B cell (primary cell): ENCODE measurements at regions not wholly inside any gene's neighbourhood (a gene's known extent, or its start where the extent isn't known, plus 50 kb on each side); places are given as distances from the start of the nearest gene placed in this dataset.

ENCODE experiments used
- ATAC-seq: fragments of 200-7000 bp; cut with Tn5 transposase; one replicate; pipeline ENCODE4 v1.10.0; 2021; ENCODE audit warnings: low read depth, mild to moderate bottlenecking, moderate number of reproducible peaks, moderate library complexity
- CTCF ChIA-PET: fragments of 350-600 bp; sonication (Branson Sonifier 250); formaldehyde crosslinking; loops from one replicate; lab custom pipeline; 2021; ENCODE audit warnings: antibody characterized with exemption, inconsistent platforms; lab: Charles Lee
- POLR2A ChIA-PET: fragments of 350-600 bp; sonication (Branson Sonifier 250); formaldehyde crosslinking; loops from one replicate; lab custom pipeline; 2021; ENCODE audit warnings: antibody characterized with exemption; lab: Charles Lee
- DNase-seq: peaks from one replicate; pipeline ENCODE4 v3.0.0; 2013
- H2AFZ ChIP-seq: 2 replicates; pipeline ENCODE4 v1.6.1; 2012; ENCODE audit warnings: mild to moderate bottlenecking, low read depth, low read length; ENCODE audit not compliant: insufficient read depth, poor library complexity, severe bottlenecking
- H3K27ac ChIP-seq, 2 donors: 1 replicate in 1 of 2; 2 replicates in 1 of 2; pipeline ENCODE4 v1.5.1; 2012 to 2013; ENCODE audit warnings: low read length in 2 of 2, mild to moderate bottlenecking in 2 of 2, moderate library complexity in 1 of 2
- H3K27me3 ChIP-seq, 4 experiments: fragments of 200-600 bp in 1 of 4; sonication (generic) in 1 of 4; replicated peaks in 1 of 4; 1 replicate in 2 of 4; 2 replicates in 2 of 4; pipeline versions ENCODE4 v1.6.1 to v1.7.0; 2013 to 2016; ENCODE audit warnings: low read length in 3 of 4, mild to moderate bottlenecking in 2 of 4, mixed read lengths in 1 of 4, moderate library complexity in 1 of 4; ENCODE audit not compliant: insufficient read depth in 4 of 4, control insufficient read depth in 3 of 4; ENCODE audit errors: control extremely low read depth in 1 of 4
- H3K36me3 ChIP-seq, 2 experiments: replicated peaks in 1 of 2; 1 replicate in 1 of 2; 2 replicates in 1 of 2; pipeline versions ENCODE4 v1.6.1 to v1.7.1; 2013; ENCODE audit warnings: low read length in 1 of 2; ENCODE audit not compliant: insufficient read depth in 2 of 2, control insufficient read depth in 1 of 2; ENCODE audit errors: control extremely low read depth in 1 of 2, extremely low read depth in 1 of 2
- H3K4me1 ChIP-seq, 2 donors: fragments of 200-600 bp in 1 of 2; sonication (generic) in 1 of 2; 1 replicate in 1 of 2; 2 replicates in 1 of 2; pipeline versions ENCODE4 v1.5.1 to v1.6.1; 2013 to 2017; ENCODE audit warnings: low read length in 2 of 2; ENCODE audit not compliant: control insufficient read depth in 2 of 2, insufficient read depth in 2 of 2
- H3K4me2 ChIP-seq: replicated peaks from 2 replicates; pipeline ENCODE3; 2012; ENCODE audit warnings: mild to moderate bottlenecking, low read depth, low read length; ENCODE audit not compliant: poor library complexity, severe bottlenecking
- H3K4me3 ChIP-seq, 5 experiments: fragments of 200-600 bp in 1 of 5; sonication (generic) in 1 of 5; 1 replicate in 3 of 5; 2 replicates in 2 of 5; pipeline versions ENCODE4 v1.5.1 to v1.7.0; 2011 to 2016; ENCODE audit warnings: low read length in 4 of 5, mild to moderate bottlenecking in 4 of 5, low read depth in 2 of 5, control low read depth in 1 of 5, moderate library complexity in 1 of 5; ENCODE audit not compliant: insufficient read depth in 1 of 5; ENCODE audit errors: control extremely low read depth in 1 of 5, extremely low read depth in 1 of 5
- H3K79me2 ChIP-seq: fragments of 200-600 bp; sonication (generic); one replicate; pipeline ENCODE4 v1.6.0; 2016; ENCODE audit warnings: low read length; ENCODE audit not compliant: control insufficient read depth, insufficient read depth
- H3K9ac ChIP-seq: fragments of 200-600 bp; sonication (generic); 2 replicates; pipeline ENCODE4 v1.6.1; 2017; ENCODE audit warnings: mild to moderate bottlenecking, low read length, moderate library complexity
- H3K9me3 ChIP-seq, 3 donors: one replicate each; pipeline versions ENCODE4 v1.6.1 to v1.7.1; 2013; ENCODE audit warnings: low read length in 2 of 3; ENCODE audit not compliant: control insufficient read depth in 2 of 3, insufficient read depth in 1 of 3; ENCODE audit errors: control extremely low read depth in 1 of 3
- H4K20me1 ChIP-seq: 2 replicates; pipeline ENCODE4 v1.6.0; 2012; ENCODE audit warnings: mild to moderate bottlenecking, low read length; ENCODE audit not compliant: insufficient read depth, control insufficient read depth, poor library complexity, severe bottlenecking
- H3K27ac Mint-ChIP-seq: one replicate; pipeline ENCODE4 v1.8.0; 2021; ENCODE audit warnings: mixed read lengths
- H3K27me3 Mint-ChIP-seq: one replicate; pipeline ENCODE4 v1.8.0; 2021; ENCODE audit warnings: mixed read lengths
- H3K4me1 Mint-ChIP-seq: one replicate; pipeline ENCODE4 v1.8.0; 2021; ENCODE audit warnings: mixed read lengths
- H3K4me3 Mint-ChIP-seq: one replicate; pipeline ENCODE4 v1.8.0; 2021; ENCODE audit warnings: mixed read lengths
- H3K9me3 Mint-ChIP-seq: one replicate; pipeline ENCODE4 v1.8.0; 2022; ENCODE audit warnings: mixed read lengths; ENCODE audit not compliant: insufficient read depth
- EZH2 ChIP-seq: IDR thresholded peaks from 2 replicates; pipeline ENCODE4 v1.6.1; 2012; ENCODE audit warnings: borderline replicate concordance, low read depth, mild to moderate bottlenecking, moderate library complexity, low read length; ENCODE audit not compliant: insufficient read depth, poor library complexity, severe bottlenecking
- WGBS: methylation state at CpG from one replicate; pipeline ENCODE4 v1.1.5; 2013; ENCODE audit warnings: missing lambda C conversion rate; ENCODE audit not compliant: insufficient coverage; 5-methylcytosine and 5-hydroxymethylcytosine counted together
- intact Hi-C: fragments of 100-400 bp; cut with micrococcal nuclease; formaldehyde crosslinking; loops from one replicate; pipeline ENCODE4 v1.10.0; 2022
- TF ChIP-seq, protein P1 (sequence below): fragments of 200-600 bp; IDR thresholded peaks from one replicate; pipeline ENCODE4 v1.8.0; 2022; ENCODE audit warnings: antibody characterized with exemption, mild to moderate bottlenecking

DNA sequence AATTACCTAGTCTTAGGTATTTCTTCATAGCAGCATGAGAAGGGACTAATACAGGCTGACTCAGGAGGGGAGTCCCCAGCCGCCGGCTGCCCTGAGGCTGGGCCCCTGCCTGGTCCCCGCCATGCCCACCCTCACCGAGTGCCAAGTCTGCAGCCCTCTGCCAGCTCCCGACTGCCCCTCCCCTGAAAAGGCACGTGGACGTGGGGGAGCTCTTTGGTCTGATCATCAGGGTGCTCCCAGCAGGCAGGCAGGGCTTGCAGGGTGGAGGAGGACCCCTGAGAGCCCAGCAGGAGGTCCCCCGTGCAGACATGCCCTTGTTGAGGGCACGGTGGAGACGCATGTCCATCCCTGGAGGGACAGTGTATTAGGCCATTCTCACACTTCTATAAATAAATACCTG, 110.9 kb downstream of the UNCX start:
- Histone ChIP-seq H4K20me1 (no peaks in the 10 kb centered on the region), H3K4me1 (no peaks in the 10 kb centered on the region), H3K9me3 (peaks cover 0 to 32% (median 0%) of the 10 kb centered on the region in 3 donors), H3K4me2 (no peak overlapping the region), H3K27me3 (peaks cover 0 to 10% (median 0%) of the 10 kb centered on the region in 4 experiments), H3K4me3 (no peak overlapping the region), H3K27ac (no peak overlapping the region), H3K79me2 (no peaks in the 10 kb centered on the region), H2AFZ (no peak overlapping the region), H3K36me3 (no peaks in the 10 kb centered on the region), H3K9ac (no peak overlapping the region)
- WGBS: 82% methylated on average over 7 of the region's 10 CpGs
- Mint-ChIP-seq H3K27ac (no peak overlapping the region), H3K4me1 (no peaks in the 10 kb centered on the region), H3K9me3 (peaks cover 4% of the 10 kb centered on the region), H3K27me3 (peaks cover 13% of the 10 kb centered on the region), H3K4me3 (no peak overlapping the region)
- no peak for TF ChIP-seq EZH2
- TF ChIP-seq, protein P1, sequence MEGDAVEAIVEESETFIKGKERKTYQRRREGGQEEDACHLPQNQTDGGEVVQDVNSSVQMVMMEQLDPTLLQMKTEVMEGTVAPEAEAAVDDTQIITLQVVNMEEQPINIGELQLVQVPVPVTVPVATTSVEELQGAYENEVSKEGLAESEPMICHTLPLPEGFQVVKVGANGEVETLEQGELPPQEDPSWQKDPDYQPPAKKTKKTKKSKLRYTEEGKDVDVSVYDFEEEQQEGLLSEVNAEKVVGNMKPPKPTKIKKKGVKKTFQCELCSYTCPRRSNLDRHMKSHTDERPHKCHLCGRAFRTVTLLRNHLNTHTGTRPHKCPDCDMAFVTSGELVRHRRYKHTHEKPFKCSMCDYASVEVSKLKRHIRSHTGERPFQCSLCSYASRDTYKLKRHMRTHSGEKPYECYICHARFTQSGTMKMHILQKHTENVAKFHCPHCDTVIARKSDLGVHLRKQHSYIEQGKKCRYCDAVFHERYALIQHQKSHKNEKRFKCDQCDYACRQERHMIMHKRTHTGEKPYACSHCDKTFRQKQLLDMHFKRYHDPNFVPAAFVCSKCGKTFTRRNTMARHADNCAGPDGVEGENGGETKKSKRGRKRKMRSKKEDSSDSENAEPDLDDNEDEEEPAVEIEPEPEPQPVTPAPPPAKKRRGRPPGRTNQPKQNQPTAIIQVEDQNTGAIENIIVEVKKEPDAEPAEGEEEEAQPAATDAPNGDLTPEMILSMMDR: no peak
- POLR2A ChIA-PET: no interaction called here
- DNase-seq (no peak), ATAC-seq (no peak)
- intact Hi-C loops: no loop called here
- CTCF ChIA-PET: no interaction called here

DNA sequence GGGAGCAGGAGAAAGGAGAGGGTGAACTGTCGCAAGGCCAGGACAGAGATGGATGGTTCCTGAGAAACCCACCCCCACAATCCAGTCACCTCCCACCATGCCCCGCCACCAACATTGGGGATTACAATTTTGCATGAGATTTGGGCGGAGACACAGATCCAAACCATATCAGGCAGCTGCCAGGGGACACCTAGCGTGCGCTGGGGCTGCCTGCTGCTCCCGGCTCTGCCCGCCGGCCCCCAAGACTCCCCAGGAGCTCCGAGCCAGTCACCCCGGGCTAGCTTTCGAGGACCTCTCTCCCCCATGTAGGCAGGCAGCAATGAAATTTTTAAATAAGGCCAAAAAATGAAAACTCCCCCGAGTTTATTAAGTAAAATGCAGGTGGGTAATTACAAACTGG, 111.7 kb downstream of the UNCX start:
- CTCF ChIA-PET: interaction anchor here (0.6 kb wide), 1 partner anchor 54 kb away, joined by 3 read pairs; no protein-coding TSS in a partner anchor
- TF ChIP-seq, protein P1: no peak
- TF ChIP-seq EZH2: no peak

More for the DNA sequence above, 111.7 kb downstream of the UNCX start:
- Mint-ChIP-seq H3K27ac (no peak overlapping the region), H3K9me3 (peaks cover under 1% of the 10 kb centered on the region), H3K4me1 (no peaks in the 10 kb centered on the region), H3K4me3 (no peak overlapping the region), H3K27me3 (peaks cover 11% of the 10 kb centered on the region)
- peaks cover 0 to 29% (median 0%) of the 10 kb centered on the region in 3 donors for H3K9me3 ChIP-seq
- intact Hi-C loops: no loop called here
- no peak overlapping the region for H3K9ac ChIP-seq
- 81% methylated on average over 7 of the region's 12 CpGs for WGBS
- no peaks in the 10 kb centered on the region for H4K20me1 ChIP-seq
- H3K27ac ChIP-seq: no peak overlapping the region
- ATAC-seq: no peak
- POLR2A ChIA-PET: no interaction called here
- no peak overlapping the region for H3K4me3 ChIP-seq
- H3K79me2 ChIP-seq: no peaks in the 10 kb centered on the region
- no peaks in the 10 kb centered on the region for H3K36me3 ChIP-seq
- DNase-seq: no peak
- peaks cover 0 to 12% (median 0%) of the 10 kb centered on the region in 4 experiments for H3K27me3 ChIP-seq
- H2AFZ ChIP-seq: no peak overlapping the region
- H3K4me2 ChIP-seq: no peak overlapping the region
- H3K4me1 ChIP-seq: no peaks in the 10 kb centered on the region
